ENCODE measurements at regions not wholly inside any gene's neighbourhood (a gene's known extent, or its start where the extent isn't known, plus 50 kb on each side); places are given as distances from the start of the nearest gene placed in this dataset.

DNA sequence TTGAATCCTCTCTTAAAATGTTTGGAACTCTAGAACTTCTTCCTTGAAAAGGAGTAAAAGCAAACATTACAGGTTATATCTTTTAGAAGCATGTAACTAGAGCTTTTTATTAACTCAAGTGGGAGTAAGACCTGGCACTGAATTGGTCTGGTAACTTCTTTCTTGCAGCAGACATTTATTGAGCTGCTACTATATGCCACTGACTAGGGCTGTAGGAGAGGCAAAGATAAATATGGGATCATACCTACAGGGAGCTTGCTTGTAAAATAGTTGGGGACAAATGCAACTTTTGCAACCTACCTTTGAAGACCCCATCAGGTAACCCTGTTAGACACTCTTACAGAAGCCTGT is 231.9 kb upstream of the TUT7 start:
- TF ChIP-seq, protein P1, sequence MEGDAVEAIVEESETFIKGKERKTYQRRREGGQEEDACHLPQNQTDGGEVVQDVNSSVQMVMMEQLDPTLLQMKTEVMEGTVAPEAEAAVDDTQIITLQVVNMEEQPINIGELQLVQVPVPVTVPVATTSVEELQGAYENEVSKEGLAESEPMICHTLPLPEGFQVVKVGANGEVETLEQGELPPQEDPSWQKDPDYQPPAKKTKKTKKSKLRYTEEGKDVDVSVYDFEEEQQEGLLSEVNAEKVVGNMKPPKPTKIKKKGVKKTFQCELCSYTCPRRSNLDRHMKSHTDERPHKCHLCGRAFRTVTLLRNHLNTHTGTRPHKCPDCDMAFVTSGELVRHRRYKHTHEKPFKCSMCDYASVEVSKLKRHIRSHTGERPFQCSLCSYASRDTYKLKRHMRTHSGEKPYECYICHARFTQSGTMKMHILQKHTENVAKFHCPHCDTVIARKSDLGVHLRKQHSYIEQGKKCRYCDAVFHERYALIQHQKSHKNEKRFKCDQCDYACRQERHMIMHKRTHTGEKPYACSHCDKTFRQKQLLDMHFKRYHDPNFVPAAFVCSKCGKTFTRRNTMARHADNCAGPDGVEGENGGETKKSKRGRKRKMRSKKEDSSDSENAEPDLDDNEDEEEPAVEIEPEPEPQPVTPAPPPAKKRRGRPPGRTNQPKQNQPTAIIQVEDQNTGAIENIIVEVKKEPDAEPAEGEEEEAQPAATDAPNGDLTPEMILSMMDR (IDR thresholded peaks at IDR 0.05), result no peak
- TF ChIP-seq POLR2A (IDR thresholded peaks at IDR 0.05), result no peak
